ENCODE measurements at regions not wholly inside any gene's neighbourhood (a gene's known extent, or its start where the extent isn't known, plus 50 kb on each side); places are given as distances from the start of the nearest gene placed in this dataset.

- H3K27me3 ChIP-seq = no peaks in the 10 kb centered on the region
- no peak overlapping the region for H3K27ac ChIP-seq
- no peaks in the 10 kb centered on the region for H3K9me3 ChIP-seq
- no peaks in the 10 kb centered on the region for H3K4me1 ChIP-seq (ENCODE audit: insufficient read depth)
- H3K36me3 ChIP-seq = no peaks in the 10 kb centered on the region
- intact Hi-C loops (cut with DNase I) = no loop called here
- 33 to 41% (median 34%) methylated on average over 2 of the region's 2 CpGs for WGBS, 3 donors
- DNase-seq = no peak
- H3K4me3 ChIP-seq = no peak overlapping the region
- TF ChIP-seq EP300 (IDR thresholded peaks at IDR 0.05) (no peak), POLR2A (IDR thresholded peaks at IDR 0.05) (no peak), CTCF (IDR thresholded peaks at IDR 0.05) (no peak)
Observed at GRCh38 chr10:8301333-8301732, 246.8 kb downstream of the GATA3 start.

GRCh38 chr10:8301831-8302230, 247.3 kb downstream of the GATA3 start:
- H3K27me3 ChIP-seq = no peaks in the 10 kb centered on the region
- no peak for DNase-seq
- TF ChIP-seq EP300 (IDR thresholded peaks at IDR 0.05) (no peak), CTCF (IDR thresholded peaks at IDR 0.05) (no peak), POLR2A (IDR thresholded peaks at IDR 0.05) (no peak)
- no peak overlapping the region for H3K4me3 ChIP-seq
- no peaks in the 10 kb centered on the region for H3K36me3 ChIP-seq
- intact Hi-C loops (cut with DNase I) = no loop called here
- WGBS, 3 donors = 54 to 67% (median 59%) methylated on average over 4 of the region's 4 CpGs
- no peaks in the 10 kb centered on the region for H3K9me3 ChIP-seq
- H3K27ac ChIP-seq = no peak overlapping the region
- no peaks in the 10 kb centered on the region for H3K4me1 ChIP-seq (ENCODE audit: insufficient read depth)

GRCh38 chr10:8302565-8302964, 248.1 kb downstream of the GATA3 start:
- intact Hi-C loops (cut with DNase I) = no loop called here
- H3K4me1 ChIP-seq (ENCODE audit: insufficient read depth) = no peaks in the 10 kb centered on the region
- TF ChIP-seq CTCF (IDR thresholded peaks at IDR 0.05) (no peak), EP300 (IDR thresholded peaks at IDR 0.05) (no peak), POLR2A (IDR thresholded peaks at IDR 0.05) (no peak)

GRCh38 chr10:8304861-8305260, 250.4 kb downstream of the GATA3 start:
- H3K27ac ChIP-seq = no peak overlapping the region

More at GRCh38 chr10:8302565-8302964, 248.1 kb downstream of the GATA3 start:
- WGBS, 3 donors = 62 to 87% (median 85%) methylated on average over 6 of the region's 6 CpGs
- Histone ChIP-seq H3K27me3 (no peaks in the 10 kb centered on the region), H3K9me3 (no peaks in the 10 kb centered on the region), H3K36me3 (no peaks in the 10 kb centered on the region), H3K4me3 (no peak overlapping the region), H3K27ac (no peak overlapping the region)
- DNase-seq = no peak

More at GRCh38 chr10:8304861-8305260, 250.4 kb downstream of the GATA3 start:
- intact Hi-C loops (cut with DNase I) = no loop called here
- H3K27me3 ChIP-seq = no peaks in the 10 kb centered on the region
- H3K9me3 ChIP-seq = no peaks in the 10 kb centered on the region
- DNase-seq = no peak
- no peak overlapping the region for H3K4me3 ChIP-seq
- WGBS, 3 donors = 84 to 92% (median 91%) methylated on average over 10 of the region's 10 CpGs
- no peaks in the 10 kb centered on the region for H3K4me1 ChIP-seq (ENCODE audit: insufficient read depth)
- no peak for TF ChIP-seq POLR2A (IDR thresholded peaks at IDR 0.05)
- no peak for TF ChIP-seq CTCF (IDR thresholded peaks at IDR 0.05)
- TF ChIP-seq EP300 (IDR thresholded peaks at IDR 0.05) = no peak
- no peaks in the 10 kb centered on the region for H3K36me3 ChIP-seq
